H1 (cell line): ENCODE measurements at regions not wholly inside any gene's neighbourhood (a gene's known extent, or its start where the extent isn't known, plus 50 kb on each side); places are given as distances from the start of the nearest gene placed in this dataset.

Experiments used
- BCL11A ChIP-seq, 2 experiments: IDR thresholded peaks; one replicate each; pipeline ENCODE4 v1.6.1; 2011; ENCODE audit warnings: low read depth in 2 of 2, low read length in 2 of 2, mild to moderate bottlenecking in 2 of 2
- GABPA ChIP-seq: IDR thresholded peaks from 2 replicates; pipeline ENCODE4 v1.6.1; 2011; ENCODE audit warnings: mild to moderate bottlenecking, low read length, moderate library complexity, borderline replicate concordance; ENCODE audit not compliant: insufficient read depth
- KDM4A ChIP-seq: IDR thresholded peaks from one replicate; pipeline ENCODE4 v1.7.1; 2012; ENCODE audit warnings: low read depth, mild to moderate bottlenecking, moderate library complexity, low read length, inconsistent platforms; ENCODE audit not compliant: severe bottlenecking
- MAFK ChIP-seq: IDR thresholded peaks from 2 replicates; pipeline ENCODE4 v1.6.1; 2012; ENCODE audit warnings: low read depth, mild to moderate bottlenecking, improper control_type of control experiment, low read length
- TF ChIP-seq, protein P1 (sequence below): IDR thresholded peaks from 2 replicates; pipeline ENCODE4 v1.6.1; 2012; ENCODE audit warnings: inconsistent platforms

- no peak for TF ChIP-seq GABPA
- TF ChIP-seq, protein P1, sequence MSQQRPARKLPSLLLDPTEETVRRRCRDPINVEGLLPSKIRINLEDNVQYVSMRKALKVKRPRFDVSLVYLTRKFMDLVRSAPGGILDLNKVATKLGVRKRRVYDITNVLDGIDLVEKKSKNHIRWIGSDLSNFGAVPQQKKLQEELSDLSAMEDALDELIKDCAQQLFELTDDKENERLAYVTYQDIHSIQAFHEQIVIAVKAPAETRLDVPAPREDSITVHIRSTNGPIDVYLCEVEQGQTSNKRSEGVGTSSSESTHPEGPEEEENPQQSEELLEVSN = no peak
- no peak for TF ChIP-seq KDM4A
- TF ChIP-seq MAFK = no peak
- no peak for TF ChIP-seq BCL11A (IDR thresholded peaks at IDR 0.05; ENCODE audit: low read depth in 2 of 2, low read length in 2 of 2)
- TF ChIP-seq, all 59 proteins: peak for 0
Observed at GRCh38 chr14:87141801-87142200, 851.2 kb downstream of the GALC start (continued).
